Stimulated activated memory B cell treated with anti-CD40 and anti-IgM and Interleukin-4, amounts not matched to agents 10 μg/mL and 1 μg/mL and 100 μg/mL, for 72 hours (primary cell): ENCODE measurements at regions not wholly inside any gene's neighbourhood (a gene's known extent, or its start where the extent isn't known, plus 50 kb on each side); places are given as distances from the start of the nearest gene placed in this dataset.
A peak's percentile ranks its signal among the peaks of the same experiment; 100 is the strongest.
"Not testable (repeated sequence)": the region's sequence is repeated elsewhere in the genome, so short reads cannot be mapped to it uniquely, and the experiment has no call there.

Experiments
- ATAC-seq: fragments of 150-1000 bp; cut with Tn5 transposase; 2 replicates; pipeline ENCODE4 v1.10.0; 2021
- H3K27ac Mint-ChIP-seq: one replicate; pipeline ENCODE4 v1.8.0; 2022; ENCODE audit warnings: mild to moderate bottlenecking, mixed read lengths
- H3K27me3 Mint-ChIP-seq: one replicate; pipeline ENCODE4 v1.8.0; 2022; ENCODE audit warnings: mixed read lengths
- H3K36me3 Mint-ChIP-seq: one replicate; pipeline ENCODE4 v1.8.0; 2022; ENCODE audit warnings: mixed read lengths
- H3K4me1 Mint-ChIP-seq: one replicate; pipeline ENCODE4 v1.8.0; 2022; ENCODE audit warnings: mixed read lengths
- H3K4me3 Mint-ChIP-seq: one replicate; pipeline ENCODE4 v1.8.0; 2022; ENCODE audit warnings: mild to moderate bottlenecking, moderate library complexity, mixed read lengths
- H3K9me3 Mint-ChIP-seq: one replicate; pipeline ENCODE4 v1.8.0; 2022; ENCODE audit warnings: mixed read lengths

DNA sequence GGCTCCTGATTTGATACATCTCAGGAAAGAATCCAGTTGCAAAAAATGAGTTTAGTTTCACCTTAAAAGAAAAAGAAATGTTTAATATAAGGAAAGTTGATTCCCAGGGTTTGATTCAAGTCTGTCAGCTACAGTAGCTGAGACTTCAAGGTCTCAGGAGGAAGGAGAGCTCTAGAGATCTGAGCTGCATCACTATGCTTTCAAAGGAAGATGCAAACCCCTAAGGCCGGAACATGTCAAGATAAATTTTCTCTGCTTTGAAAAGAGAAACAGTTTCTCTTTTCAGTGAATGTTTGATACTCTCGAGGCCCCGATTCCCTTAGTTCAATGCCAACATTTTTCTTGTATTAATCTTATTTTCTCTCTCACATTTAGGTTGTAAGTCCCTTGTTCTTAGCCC, 128.6 kb downstream of the RGPD3 start:
- no peaks in the 10 kb centered on the region for H3K27me3 Mint-ChIP-seq
- no peak overlapping the region for H3K4me3 Mint-ChIP-seq
- no peak overlapping the region for H3K27ac Mint-ChIP-seq
- H3K4me1 Mint-ChIP-seq: no peaks in the 10 kb centered on the region
- H3K36me3 Mint-ChIP-seq: no peaks in the 10 kb centered on the region
- ATAC-seq: no peak
- H3K9me3 Mint-ChIP-seq: no peaks in the 10 kb centered on the region

DNA sequence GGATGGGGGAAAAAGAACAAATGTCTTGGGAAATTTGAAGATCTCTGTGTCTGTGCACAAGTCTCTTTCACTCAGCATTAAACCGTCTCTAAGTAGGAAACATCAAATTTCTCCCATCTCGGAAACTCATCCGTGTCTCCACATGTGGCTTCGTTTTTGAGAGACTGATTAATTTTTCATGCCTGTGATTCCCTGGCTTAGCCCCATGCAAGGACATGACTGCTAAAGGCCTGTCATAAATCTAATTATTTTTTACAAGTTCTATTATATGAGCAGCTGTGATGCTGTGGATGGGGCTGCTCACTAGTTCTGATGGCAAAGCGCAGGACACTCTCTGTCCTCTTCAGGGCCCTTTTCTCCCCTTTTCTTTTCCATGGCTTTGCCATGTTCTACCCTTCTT, 129.1 kb downstream of the RGPD3 start:
- H3K9me3 Mint-ChIP-seq: no peaks in the 10 kb centered on the region
- no peaks in the 10 kb centered on the region for H3K27me3 Mint-ChIP-seq
- H3K4me1 Mint-ChIP-seq: no peaks in the 10 kb centered on the region
- no peaks in the 10 kb centered on the region for H3K36me3 Mint-ChIP-seq
- ATAC-seq: no peak
- H3K27ac Mint-ChIP-seq: no peak overlapping the region
- H3K4me3 Mint-ChIP-seq: no peak overlapping the region

DNA sequence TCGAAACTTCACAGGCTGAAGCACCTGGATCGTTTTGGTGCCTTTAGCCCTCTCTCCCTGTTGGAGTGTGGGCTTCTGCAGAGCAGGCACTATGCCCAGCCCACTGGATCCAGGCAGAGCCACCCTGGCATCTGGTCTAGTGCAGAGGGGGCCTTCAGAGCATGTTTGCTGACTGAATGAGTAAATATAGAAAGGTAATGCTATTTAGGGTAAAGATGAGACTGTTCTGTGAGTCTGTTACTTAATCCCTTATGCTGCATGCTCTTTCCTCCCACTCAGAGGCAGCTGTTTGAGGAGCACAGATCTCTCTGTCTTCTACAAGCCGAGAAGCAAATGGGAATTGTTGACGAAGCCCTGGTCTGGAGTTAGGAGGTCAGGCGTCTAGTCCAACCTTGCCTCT, 130.2 kb downstream of the RGPD3 start:
- H3K9me3 Mint-ChIP-seq: no peaks in the 10 kb centered on the region
- H3K36me3 Mint-ChIP-seq: no peaks in the 10 kb centered on the region
- no peak for ATAC-seq
- H3K4me3 Mint-ChIP-seq: no peak overlapping the region
- H3K27me3 Mint-ChIP-seq: no peaks in the 10 kb centered on the region
- H3K27ac Mint-ChIP-seq: no peak overlapping the region
- no peaks in the 10 kb centered on the region for H3K4me1 Mint-ChIP-seq

DNA sequence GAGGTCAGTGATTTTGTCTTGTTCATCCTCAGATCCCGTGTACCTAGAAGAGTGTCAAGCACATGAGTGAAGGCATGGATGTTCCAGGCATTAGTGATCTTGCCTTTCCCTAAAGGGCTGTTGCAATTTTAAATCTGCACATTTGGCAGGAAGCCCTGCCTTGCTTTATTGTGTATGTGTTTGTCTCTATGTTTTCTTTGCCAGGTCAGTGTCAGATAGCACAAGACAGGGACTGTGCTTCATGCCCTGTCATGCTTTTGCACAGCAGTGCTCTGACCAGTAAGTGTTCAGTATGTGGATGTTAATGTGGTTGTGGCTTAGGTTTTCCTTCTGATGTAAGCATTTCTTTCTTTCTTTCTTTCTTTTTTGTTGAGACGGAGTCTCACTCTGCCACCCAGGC, 131.5 kb downstream of the RGPD3 start:
- no peaks in the 10 kb centered on the region for H3K9me3 Mint-ChIP-seq
- ATAC-seq: no peak
- H3K4me3 Mint-ChIP-seq: no peak overlapping the region
- H3K36me3 Mint-ChIP-seq: no peaks in the 10 kb centered on the region
- H3K4me1 Mint-ChIP-seq: no peaks in the 10 kb centered on the region
- H3K27ac Mint-ChIP-seq: no peak overlapping the region
- H3K27me3 Mint-ChIP-seq: no peaks in the 10 kb centered on the region

DNA sequence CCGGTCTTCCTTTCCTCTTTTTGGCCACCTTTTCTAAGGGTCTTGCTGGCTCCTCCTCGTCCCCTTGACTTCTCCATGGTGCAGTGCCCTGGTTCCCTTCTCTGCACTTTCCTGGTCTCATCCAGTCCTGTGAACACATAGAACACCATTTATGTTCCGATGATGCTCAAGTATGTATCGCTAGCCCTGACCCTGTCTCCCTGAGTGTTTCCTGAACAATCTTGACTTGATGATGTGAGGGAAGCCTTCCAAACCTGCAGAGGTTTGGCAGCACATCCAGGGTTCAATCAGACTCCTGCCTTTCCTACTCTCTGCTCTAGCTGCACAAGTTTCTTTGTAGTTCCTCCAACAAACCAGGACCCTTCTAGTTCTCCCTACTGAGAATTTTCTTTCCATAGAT, 132.1 kb downstream of the RGPD3 start:
- Mint-ChIP-seq H3K4me1 (no peaks in the 10 kb centered on the region), H3K27me3 (no peaks in the 10 kb centered on the region), H3K9me3 (no peaks in the 10 kb centered on the region), H3K27ac (no peak overlapping the region), H3K36me3 (no peaks in the 10 kb centered on the region), H3K4me3 (no peak overlapping the region)
- ATAC-seq: no peak

DNA sequence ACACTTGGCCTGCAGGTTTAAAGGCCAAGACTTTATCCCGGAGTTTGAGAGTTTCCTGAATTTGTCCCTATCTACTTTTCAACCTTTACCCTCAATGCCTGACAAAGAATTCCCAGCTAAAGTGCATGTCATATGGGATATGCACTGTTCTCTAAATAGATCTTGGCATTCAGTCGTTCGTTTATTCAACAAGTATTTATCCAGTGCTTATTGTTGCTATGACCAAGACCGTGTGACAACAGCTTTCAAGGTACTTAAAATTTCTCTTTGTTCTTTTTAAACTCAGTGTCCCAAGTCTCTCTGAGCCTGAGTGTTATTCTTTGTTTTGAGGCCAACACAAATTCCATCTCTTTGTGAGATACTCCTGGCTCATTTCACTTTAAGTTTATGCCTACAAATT, 133.4 kb downstream of the RGPD3 start:
- ATAC-seq: no peak
- Mint-ChIP-seq H3K27me3 (no peaks in the 10 kb centered on the region), H3K9me3 (no peaks in the 10 kb centered on the region), H3K4me1 (no peaks in the 10 kb centered on the region), H3K4me3 (no peak overlapping the region), H3K36me3 (no peaks in the 10 kb centered on the region), H3K27ac (no peak overlapping the region)

DNA sequence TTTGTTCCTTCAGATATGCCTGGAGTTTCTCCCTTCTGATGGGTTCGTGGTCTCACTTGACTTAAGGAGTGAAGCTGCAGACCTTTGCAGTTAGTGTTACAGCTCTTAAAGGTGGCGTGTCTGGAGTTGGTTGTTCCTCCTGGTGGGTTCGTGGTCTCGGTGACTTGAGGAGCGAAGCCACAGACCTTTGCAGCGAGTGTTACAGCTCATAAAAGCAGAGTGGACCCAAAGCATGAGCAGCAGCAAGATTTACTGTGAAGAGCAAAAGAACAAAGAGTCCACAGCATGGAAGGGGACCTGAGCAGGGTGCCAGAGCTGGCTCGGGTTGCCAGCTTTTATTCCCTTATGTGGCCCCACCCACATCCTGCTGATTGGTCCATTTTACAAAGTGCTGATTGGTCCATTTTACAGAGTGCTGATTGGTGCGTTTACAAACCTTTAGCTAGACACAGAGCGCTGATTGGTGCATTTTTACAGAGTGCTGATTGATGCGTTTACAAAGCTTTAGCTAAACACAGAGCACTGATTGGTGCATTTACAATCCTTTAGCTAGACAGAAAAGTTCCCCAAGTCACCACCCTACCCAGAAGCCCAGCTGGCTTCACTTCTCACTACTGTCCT, 134.8 kb downstream of the RGPD3 start:
- H3K4me3 Mint-ChIP-seq, H3K4me1 Mint-ChIP-seq, H3K9me3 Mint-ChIP-seq, H3K36me3 Mint-ChIP-seq, H3K27ac Mint-ChIP-seq, H3K27me3 Mint-ChIP-seq, ATAC-seq: not testable (repeated sequence)

DNA sequence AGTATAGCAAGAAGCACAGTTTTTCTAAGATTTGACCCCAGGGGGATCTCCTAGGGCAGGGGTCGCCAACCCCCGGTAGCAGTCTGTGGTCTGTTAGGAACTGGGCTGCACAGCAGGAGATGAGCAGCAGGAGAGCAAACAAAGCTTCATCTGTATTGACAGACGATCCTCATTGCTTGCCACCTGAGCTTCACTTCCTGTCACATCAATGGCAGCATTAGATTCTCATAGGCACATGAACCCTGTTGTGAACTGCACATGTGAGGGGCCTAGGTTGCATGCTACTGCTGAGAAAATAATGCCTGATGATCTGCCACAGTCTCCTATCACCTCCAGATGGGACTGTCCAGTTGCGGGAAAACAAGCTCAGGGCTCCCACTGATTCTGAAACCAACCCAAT, 136.2 kb downstream of the RGPD3 start:
- Mint-ChIP-seq H3K4me3 (no peak overlapping the region), H3K27ac (no peak overlapping the region), H3K27me3 (no peaks in the 10 kb centered on the region), H3K36me3 (no peaks in the 10 kb centered on the region), H3K9me3 (no peaks in the 10 kb centered on the region), H3K4me1 (no peaks in the 10 kb centered on the region)
- ATAC-seq: no peak

DNA sequence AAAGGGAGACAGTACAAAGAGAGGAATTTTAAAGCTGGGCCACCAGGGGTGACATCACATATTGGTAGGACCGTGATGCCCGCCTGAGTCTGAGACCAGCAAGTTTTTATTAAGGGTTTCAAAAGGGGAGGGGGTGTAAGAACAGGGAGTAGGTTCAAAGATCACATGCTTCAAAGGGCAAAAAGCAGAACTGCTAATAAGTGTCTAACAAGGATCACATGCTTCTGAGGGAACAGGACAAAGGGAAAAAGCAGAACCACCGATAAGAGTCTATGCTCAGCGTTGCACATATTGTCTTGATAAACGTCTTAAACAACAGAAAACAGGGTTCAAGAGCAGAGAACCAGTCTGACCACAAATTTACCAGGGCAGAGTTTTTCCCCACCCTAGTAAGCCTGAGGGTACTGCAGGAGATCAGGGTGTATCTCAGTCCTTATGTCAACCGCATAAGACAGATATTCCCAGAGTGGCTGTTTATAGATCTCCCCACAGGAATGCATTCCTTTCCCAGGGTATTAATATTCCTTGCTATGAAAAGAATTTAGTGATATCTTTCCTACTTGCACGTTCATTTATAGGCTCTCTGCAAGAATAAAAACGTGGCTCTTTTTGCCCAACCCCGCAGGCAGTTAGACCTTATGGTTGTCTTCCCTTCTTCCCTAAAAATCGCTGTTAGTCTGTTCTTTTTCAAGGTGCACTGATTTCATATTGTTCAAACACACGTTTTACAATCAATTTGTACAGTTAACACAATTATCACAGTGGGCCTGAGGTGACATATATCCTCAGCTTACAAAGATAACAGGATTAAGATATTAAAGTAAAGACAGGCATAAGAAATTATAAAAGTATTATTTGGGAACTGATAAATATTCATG, 136.5 kb upstream of the UXS1 start:
- not testable (repeated sequence) for H3K27ac Mint-ChIP-seq, H3K36me3 Mint-ChIP-seq, H3K9me3 Mint-ChIP-seq, H3K4me3 Mint-ChIP-seq, H3K27me3 Mint-ChIP-seq, ATAC-seq, H3K4me1 Mint-ChIP-seq

DNA sequence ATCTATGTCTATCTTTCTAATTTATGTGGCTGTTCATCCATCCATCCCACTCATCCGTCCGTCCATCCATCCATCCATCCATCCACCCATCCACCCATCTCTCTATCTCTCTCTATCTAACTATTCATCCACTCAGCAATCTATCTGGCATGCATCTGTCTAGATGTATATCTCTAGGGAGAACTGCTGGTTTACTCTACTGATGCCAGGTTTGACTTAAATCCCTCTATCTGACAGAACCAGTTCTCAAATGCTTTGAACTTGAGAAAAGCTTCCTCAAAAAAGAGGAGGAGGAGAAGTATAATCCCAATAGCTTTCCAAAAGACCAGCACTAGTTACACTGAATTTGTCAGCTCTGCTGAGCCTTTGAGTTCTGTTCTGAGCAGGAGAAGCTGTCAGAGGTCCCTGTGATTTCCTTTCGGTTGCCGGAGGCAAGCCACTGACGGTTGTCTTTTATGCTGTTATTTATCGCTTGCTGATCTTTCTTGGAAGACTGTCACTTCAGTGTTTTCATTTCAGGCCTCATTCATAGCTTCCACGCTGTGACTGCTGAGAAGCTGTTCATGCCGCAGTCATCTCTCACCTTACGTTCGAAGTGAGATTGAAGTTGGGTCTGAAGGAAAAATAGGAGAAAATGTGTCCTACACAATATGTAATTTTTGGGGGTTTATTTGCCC, 129.4 kb upstream of the UXS1 start:
- ATAC-seq: no peak
- no peaks in the 10 kb centered on the region for H3K4me1 Mint-ChIP-seq

DNA sequence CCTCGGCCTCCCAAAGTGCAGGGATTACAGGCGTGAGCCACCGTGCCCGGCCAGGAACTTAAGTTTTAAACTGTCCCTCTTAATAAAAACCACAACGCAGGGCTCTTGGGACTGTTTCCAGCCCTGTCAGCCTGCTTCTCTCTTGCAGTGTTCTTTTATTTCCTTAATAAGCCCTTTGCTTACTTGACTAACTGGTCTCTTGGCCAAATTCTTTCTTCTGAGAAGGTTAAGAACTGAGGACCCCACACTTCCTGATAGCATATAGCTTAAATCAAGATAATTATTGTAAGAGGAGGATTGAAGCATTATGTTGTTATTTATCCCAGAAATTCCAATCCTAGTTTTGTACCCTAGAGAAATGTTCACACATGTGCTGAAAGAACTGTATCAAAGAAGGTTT, 128.2 kb upstream of the UXS1 start:
- Mint-ChIP-seq H3K4me3 (no peak overlapping the region), H3K9me3 (no peaks in the 10 kb centered on the region)

More for the DNA sequence above, 129.4 kb upstream of the UXS1 start:
- Mint-ChIP-seq H3K4me3 (no peak overlapping the region), H3K9me3 (no peaks in the 10 kb centered on the region), H3K27me3 (peaks cover 19% of the 10 kb centered on the region), H3K27ac (no peak overlapping the region), H3K36me3 (no peaks in the 10 kb centered on the region)

DNA sequence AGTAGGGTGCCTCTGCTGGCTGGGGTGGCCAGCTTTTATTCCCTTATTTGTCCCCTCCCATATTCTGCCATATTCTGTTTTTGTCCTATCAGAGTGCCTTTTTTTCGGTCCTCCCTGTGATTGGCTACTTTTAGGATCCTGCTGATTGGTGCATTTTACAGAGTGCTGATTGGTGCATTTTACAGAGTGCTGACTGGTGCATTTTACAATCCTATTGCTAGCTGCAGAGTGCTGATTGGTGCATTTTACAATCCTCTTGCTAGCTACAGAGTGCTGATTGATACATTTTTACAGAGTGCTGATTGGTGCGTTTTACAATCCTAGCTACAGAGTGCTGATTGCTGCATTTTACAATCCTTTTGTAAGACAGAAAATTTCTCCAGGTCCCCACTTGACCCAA, 126.3 kb upstream of the UXS1 start:
- peaks cover 19% of the 10 kb centered on the region for H3K27me3 Mint-ChIP-seq
- not testable (repeated sequence) for ATAC-seq, H3K9me3 Mint-ChIP-seq, H3K36me3 Mint-ChIP-seq, H3K4me1 Mint-ChIP-seq, H3K4me3 Mint-ChIP-seq, H3K27ac Mint-ChIP-seq

More for the DNA sequence above, 128.2 kb upstream of the UXS1 start:
- H3K36me3 Mint-ChIP-seq: no peaks in the 10 kb centered on the region
- peaks cover 19% of the 10 kb centered on the region for H3K27me3 Mint-ChIP-seq
- H3K27ac Mint-ChIP-seq: no peak overlapping the region
- ATAC-seq: no peak
- H3K4me1 Mint-ChIP-seq: no peaks in the 10 kb centered on the region

DNA sequence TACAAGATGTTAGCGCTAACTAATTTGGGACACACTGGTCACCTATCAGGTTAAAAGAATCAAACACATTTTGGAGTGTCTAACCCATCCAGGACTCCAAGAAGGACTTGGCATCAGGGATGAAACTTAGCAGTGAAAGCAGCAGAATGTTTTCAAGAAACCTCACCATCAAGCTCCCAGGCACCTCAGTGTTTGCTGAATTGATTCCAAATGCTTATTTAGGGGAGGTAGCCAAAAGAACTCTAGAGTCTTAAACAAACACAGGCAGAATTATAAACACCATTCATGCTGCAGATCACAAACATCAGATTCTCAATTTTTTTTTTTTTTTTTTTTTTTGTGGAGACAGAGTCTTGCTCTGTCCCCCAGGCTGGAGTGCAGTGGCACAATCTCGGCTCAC, 122.8 kb upstream of the UXS1 start:
- no peak for ATAC-seq
- H3K27ac Mint-ChIP-seq: no peak overlapping the region
- no peak overlapping the region for H3K4me3 Mint-ChIP-seq
- no peaks in the 10 kb centered on the region for H3K36me3 Mint-ChIP-seq
- H3K27me3 Mint-ChIP-seq: no peaks in the 10 kb centered on the region
- no peaks in the 10 kb centered on the region for H3K4me1 Mint-ChIP-seq
- H3K9me3 Mint-ChIP-seq: no peaks in the 10 kb centered on the region

DNA sequence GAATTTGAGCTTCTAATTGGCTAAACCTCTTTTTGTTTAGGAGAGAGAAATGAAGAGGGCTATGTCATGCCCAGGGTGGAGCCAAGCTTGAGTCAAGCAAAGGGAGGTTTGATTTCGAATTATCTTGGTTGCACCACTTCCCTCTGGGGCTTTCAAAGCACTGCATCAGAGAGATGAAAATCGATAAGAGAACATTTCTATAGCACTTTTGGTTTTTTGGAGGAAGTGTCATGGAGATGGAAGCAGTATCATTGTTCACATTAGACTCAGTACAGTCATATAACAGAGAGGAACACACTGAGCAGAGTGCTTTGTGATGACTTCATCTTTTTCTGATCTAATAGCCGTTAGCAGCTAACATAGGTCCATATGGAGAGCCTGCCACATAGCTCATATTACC, 120.3 kb upstream of the UXS1 start:
- no peak for ATAC-seq
- Mint-ChIP-seq H3K9me3 (no peaks in the 10 kb centered on the region), H3K4me1 (no peaks in the 10 kb centered on the region), H3K4me3 (no peak overlapping the region), H3K36me3 (no peaks in the 10 kb centered on the region), H3K27ac (no peak overlapping the region), H3K27me3 (no peaks in the 10 kb centered on the region)

DNA sequence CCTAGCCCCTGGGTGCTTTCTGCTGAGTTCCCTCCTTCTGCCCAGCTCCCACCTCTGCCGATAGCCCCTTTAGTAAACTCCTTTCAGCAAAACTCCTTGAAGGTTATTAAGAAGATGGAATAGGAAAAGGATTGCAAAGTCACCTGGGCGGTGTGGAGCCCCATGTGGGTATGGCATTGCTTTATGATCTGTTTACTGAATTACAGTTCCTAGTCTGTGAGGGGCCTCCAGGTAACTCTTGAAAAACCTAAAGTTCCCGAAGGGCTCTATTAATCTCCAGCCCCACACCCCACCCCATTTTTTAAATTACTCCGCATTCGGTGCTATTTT, 116.9 kb upstream of the UXS1 start:
- no peak overlapping the region for H3K27ac Mint-ChIP-seq
- no peak overlapping the region for H3K4me3 Mint-ChIP-seq
- ATAC-seq: no peak
- no peaks in the 10 kb centered on the region for H3K27me3 Mint-ChIP-seq
- H3K4me1 Mint-ChIP-seq: peaks cover 5% of the 10 kb centered on the region
- H3K36me3 Mint-ChIP-seq: no peaks in the 10 kb centered on the region
- no peaks in the 10 kb centered on the region for H3K9me3 Mint-ChIP-seq

DNA sequence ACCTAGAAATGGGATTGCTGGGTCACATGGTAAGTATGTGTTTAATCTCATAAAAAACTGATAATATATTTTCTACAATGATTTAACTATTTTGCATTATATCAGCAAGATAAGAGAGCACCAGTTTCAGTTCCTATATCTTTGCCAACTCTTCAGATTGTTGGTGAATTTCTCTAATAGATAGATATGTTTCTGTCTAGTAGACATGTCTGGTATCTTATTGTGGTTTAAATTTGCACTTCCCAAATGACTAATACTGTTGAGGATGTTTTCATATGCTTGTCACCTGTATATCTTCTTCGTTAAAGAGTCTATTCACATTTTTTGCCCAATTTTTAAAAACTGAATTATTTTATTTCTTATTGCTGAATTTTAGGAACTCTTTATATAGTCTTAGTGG, 113.8 kb upstream of the UXS1 start:
- H3K27ac Mint-ChIP-seq: no peak overlapping the region
- no peak overlapping the region for H3K4me3 Mint-ChIP-seq
- H3K36me3 Mint-ChIP-seq: no peaks in the 10 kb centered on the region
- ATAC-seq: peak; percentile 74
- H3K27me3 Mint-ChIP-seq: no peaks in the 10 kb centered on the region
- H3K4me1 Mint-ChIP-seq: peaks cover 5% of the 10 kb centered on the region
- H3K9me3 Mint-ChIP-seq: no peaks in the 10 kb centered on the region
